Kidney glomerular epithelial cell (primary cell): ENCODE measurements at regions not wholly inside any gene's neighbourhood (a gene's known extent, or its start where the extent isn't known, plus 50 kb on each side); places are given as distances from the start of the nearest gene placed in this dataset.
"Not testable (repeated sequence)": the region's sequence is repeated elsewhere in the genome, so short reads cannot be mapped to it uniquely, and the experiment has no call there.

ENCODE experiments used
- DNase-seq: peaks from one replicate; lab custom pipeline; 2025; lab: John Stamatoyannopoulos, UW

DNA sequence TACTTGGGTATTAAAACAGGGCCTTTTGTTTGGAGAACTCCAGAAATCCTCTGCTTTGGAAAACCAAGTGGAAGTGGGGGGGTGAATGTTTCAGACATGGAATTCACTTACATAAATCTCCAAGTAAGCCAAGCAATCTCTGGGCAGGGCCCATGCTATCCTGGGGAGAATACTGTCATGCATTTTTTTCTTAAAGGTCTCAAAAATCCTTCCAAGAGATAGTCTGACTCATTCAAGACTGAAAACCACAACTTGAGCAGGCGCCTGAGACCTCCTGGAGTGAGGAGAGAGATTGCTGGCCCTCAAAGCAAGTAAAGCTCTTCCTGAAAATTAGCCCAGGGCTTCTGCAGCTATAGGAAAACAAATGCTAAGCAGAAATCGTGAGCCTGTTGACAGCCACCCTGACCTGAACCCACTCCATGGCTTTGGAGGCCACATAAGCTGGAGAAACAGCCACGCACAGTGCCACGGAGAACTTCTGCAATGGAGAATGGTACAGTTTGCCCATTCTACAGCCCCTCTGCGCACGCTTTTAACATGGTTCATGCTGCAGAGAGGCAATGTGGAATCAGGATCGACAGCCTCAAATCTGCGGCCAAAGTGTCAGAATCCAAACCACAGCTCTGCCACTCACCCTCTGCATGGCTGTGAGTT is 203.1 kb upstream of the AUTS2 start:
- DNase-seq: peak; percentile 50

DNA sequence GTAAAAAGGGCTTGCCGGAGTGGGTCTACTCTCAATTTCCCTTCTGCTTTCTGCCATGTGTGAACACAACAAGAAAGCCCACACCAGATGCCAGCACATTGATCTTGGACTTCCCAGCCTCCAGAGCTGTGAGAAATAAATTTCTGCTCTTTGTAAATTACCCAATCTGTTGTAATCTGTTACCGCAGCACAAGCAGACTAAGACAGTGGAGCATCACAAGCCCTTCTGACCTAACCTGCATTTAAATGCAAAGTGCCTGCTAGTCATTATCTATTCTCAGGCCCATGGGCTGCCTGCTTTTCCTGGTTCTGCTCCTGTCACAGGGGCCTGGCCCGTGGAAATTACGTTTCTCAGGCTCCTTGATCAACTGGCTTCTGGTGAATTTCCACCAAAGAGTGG is 199.3 kb upstream of the AUTS2 start:
- DNase-seq: no peak

DNA sequence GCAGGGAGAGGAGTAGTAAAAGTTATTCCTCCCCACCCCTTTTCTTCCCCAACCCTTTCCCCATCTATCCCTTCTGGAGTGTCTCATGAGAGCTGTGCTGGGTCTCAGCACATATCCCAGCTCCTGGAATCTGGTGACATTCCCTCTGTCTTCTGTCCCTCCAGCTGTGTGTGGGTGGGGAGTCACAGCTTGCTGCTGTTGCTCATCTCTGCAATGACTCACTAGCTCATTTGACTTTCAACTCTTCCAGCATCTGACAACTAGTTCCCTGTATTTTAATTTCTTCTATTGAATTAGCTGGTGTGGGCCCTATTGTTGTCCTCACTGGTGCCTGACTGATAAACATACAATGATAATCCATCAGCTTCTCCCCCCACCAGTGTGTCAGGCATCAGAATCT is 198.9 kb upstream of the AUTS2 start:
- DNase-seq: peak; percentile 14

DNA sequence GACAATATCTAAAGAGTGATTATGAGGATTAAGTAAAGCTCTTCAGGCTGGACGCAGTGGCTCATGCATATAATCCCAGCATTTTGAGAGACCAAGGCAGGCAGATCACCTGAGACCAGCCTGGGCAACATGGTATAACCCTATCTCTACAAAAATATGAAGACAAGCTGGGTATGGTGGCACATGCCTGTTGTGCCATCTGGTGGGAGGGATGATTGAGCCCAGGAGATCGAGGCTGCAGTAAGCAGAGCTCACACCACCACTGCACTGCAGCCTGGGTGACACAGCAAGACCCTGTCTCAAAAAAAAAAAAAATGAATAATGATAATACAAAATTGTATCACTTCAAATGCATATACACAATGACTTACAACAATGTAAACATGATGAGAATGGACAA is 195.6 kb upstream of the AUTS2 start:
- no peak for DNase-seq

DNA sequence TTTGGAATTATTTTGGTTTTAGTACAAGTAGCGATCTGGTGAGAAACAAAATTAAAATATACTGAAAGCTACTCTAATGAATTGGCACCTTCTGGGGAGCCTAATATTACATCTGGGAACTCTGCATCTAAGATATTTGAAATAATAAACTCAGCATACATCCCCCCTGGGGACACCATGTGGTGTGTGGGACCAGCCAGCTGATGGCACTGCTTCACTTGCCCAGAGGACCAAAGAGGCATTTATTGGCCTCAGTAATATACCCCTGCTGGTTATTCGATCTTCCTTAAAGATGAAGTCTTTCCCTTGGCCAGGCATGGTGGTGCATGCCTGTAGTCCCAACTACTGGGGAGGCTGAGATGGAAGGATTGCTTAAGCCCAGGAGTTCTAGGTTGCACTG is 195.1 kb upstream of the AUTS2 start:
- DNase-seq: no peak

DNA sequence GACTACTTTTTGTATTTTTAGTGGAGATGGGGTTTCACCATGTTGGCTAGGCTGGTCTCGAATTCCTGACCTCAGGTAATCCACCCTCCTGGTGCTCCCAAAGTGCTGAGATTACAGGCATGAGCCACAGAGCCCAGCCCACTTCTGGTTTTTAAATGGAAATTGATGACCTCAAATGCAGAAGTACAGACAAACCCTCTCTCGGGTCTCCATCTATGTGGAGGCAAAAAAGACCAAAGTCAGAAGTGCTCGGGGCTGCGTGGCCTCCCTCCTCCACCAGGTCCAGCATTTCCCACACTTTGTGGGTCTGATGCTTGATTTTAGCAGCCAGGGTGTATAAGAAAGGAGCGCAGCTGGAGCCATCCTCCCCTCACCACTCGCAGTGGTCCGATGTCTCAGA is 187.3 kb upstream of the AUTS2 start:
- DNase-seq: no peak

DNA sequence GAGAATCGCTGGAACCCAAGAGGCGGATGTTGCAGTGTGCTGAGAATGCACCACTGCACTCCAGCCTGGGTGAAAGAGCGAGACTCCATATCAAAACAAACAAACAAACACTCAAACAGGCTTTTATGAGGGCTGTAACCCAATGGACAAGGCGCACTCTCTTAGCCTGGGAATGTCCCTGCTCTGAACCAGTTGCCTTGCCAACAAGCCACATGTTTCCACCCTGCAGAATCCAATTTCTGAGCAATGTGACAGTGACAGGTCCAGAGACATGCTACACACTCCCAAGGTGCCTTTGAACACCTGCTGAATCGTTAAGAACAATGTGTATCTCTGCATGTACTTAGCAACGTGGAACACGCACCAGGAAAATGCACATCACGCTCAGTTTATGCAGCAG is 186.8 kb upstream of the AUTS2 start:
- DNase-seq: no peak

DNA sequence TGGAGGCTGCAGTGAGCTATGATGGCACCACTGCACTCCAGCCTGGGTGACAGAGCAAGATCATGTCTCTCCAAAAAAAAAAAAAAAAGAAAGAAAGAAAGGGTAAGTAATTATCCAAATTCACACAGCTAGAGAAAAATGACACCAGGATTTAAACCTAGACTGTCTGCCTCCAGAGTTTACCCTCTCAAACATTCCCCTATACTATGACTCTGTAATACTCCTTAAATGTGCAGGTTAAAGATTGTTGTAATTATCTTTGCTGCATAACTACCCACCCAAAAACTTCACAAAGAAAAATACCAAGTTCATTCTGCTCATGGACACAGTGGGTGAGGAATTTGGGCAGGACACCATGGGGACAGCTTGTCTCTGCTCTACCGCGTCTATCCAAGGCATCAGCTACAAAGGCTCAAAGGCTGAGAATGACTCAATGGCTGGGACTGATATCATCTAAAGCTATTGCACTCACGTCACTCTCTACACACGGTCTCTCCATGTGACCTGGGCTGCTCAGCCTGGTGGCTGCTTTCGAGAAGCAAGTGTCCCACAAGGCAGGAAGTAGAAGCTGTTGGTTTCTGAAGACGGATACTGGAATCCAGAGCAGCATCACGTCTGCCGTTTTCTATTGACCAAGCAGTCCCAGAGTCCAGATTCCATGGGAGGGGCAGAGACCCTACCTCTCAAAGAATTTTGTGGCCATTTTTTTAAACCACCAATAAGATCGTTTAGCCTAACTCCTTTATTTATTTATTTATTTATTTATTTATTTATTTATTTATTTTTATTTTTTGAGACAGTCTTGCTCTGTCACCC is 185.7 kb upstream of the AUTS2 start:
- no peak for DNase-seq

DNA sequence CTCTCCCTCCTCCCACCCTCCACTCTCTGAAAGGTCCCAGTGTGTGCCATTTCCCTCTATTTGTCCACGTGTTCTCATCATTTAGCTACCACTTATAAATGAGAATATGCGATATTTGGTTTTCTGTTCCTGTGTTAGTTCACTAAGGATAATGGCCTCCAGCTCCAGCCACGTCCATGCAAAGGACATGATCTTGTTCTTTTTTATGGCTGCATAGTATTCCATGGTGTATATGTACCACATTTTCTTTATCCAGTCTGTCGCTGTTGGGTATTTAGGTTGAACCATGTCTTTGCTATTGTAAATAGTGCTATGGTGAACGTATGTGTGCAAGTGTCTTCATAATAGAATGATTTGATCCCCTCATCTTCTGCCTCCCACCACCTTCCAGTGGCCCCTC is 183.7 kb upstream of the AUTS2 start:
- DNase-seq: no peak

DNA sequence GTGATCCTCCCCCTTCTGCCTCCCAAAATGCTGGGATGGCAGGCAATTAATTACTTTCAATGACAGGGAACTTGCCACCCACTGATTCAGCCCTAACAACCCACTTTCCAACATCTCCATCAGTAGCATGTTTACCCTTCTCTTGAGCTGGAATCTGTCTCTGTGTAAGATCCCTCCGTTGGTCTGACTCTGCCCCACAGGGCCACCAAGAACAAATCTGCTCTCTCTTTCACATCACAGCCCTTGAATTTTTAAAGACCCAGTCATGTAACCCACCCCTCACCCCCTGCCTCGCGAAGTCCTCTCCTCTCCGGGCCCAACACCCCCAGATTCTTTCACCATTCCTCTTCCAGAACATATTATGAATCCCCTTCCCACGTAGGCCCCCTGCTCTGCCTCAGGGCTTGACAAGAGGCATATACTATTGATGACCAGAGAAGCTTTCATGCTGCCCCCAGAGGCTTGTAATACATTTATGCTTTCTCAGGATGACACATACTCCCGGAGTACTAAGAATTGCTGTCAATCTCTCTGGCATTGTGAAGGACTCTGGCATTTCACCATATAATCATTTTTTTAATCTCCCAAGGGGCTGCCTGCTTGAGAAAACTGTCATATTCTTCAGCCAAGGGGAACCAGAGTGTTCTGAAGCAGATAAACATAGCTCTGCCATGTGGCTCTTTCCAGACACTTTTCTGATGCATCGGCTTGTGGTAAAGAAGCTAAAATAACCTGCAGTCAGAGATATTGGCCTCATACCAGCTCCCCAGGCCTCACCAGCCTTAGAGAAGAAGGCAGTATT is 179.2 kb upstream of the AUTS2 start:
- no peak for DNase-seq

DNA sequence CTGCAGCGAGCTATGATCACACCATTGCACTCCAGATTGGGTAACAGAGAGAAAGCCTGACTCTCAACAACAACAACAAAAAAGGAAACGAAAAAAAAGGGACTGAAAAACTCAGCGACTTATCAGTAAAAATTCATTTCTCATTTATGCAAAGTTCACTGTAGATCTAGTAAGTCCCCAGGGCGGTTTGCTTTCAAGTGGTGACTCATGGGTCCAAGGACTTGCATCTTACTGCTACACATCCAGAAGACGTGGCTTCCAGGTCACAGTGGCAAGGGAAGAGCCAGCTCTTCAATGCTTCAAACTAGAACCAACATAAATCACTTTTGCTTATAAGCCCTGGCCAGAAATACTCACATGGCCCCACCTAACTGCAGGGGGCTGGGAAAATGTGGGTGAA is 178.3 kb upstream of the AUTS2 start:
- DNase-seq: no peak

DNA sequence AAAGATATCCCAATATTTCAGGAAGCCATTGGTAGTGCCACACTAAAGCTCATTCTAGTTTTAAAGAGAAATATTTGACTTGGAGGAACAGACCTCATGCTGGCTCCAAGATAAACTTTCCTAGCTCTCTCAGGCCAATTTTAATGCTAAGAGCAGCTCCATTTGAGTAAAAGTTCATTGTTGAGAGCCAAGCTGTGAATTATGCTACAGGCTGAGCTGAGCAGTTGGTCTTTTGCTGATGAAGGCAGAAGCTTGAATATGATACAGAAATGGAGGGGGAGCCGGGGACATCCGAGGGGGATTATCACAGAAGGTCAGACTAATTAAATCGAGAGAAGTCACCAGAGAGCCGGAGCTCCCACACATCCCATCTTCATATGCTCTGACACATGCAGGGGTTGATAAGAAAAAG is 175.7 kb upstream of the AUTS2 start:
- no peak for DNase-seq

DNA sequence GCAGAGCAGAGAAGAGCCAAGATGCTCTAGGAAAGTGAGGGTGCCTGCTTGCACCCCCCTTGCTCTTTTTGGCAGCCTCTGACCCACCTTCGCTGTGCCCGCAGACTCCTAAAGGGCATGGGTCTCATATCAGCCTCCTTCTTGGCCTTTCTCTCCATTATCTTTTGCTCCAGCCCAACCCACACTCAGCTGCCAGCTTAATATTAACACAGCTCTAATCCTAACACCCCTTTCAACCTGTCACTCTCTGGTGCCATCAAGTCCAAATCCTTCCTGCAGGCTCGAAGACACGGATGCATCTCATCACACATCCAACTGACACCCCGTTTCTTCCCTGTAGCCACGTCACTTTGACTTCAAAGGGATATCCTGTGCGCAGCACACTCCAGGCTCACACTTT is 171.6 kb upstream of the AUTS2 start:
- DNase-seq: no peak

DNA sequence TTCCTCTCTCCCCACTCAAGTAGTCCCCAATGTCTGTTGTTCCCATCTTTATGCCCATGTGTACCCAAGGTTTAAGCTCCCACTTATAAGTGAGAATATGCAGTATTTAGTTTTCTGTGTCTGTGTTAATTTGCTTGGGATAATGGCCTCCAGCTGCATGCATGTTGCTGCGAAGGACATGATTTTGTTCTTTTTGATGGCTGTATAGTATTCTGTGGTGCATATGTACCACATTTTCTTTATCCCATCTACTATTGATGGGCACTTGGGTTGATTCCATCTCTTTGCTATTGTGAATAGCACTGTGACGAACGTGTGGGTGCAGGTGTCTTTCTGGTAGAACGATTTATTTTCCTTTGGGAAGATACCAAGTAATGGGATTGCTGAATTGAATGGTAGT is 170.2 kb upstream of the AUTS2 start:
- no peak for DNase-seq

DNA sequence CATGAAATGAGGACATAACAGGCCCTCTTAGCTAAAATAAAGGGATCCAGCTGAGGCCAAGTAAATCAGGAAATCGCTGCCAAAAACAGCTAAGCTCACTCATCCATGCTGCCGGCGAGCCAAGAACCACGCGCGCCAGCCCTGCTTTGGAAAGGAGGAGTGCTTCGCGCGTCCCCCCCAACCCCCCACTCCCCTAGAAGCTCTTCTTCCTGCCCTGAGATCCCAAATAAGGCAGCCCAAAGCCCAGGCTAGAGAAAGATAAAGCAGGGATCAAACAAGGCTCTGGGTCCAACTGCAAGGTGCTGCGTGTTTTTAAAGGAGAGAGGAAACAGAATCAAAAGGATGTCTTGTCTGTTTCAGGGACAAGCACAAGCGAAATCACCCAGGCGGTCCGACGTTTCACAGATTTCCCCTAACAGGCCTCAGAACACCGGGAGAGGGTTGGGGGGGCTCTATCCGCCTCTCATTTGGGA is 168.3 kb upstream of the AUTS2 start:
- no peak for DNase-seq

DNA sequence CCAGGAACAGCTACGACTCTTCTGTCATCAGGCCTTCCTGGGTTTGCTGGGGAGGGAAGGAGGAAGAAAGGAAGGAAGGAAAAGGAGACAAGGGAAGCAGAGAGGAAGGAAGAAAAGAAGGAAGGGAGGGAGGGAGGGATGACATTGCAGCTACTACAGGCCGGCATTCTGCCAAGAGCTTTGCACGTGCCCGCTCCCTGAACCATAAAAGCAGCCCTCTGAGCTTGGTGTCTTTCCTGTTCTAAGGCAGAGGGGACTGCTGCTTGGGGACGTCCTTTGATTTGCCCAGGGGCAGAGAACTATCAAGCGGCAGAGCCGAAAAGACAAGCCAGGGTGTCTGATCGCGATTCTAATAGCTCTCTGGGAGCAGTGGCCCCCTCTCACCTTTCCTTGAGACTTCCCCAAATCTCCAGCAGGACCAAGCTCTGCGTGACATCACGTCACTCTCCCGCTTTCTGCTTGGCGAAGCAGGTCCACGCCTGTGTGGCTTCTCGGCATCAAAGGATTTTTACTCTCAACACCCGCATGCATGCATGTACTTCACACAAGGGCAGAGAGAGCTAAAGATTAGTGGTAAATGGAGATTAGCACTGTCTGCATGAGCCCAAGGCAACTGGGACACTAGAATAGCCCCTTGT is 167.8 kb upstream of the AUTS2 start:
- DNase-seq: no peak

DNA sequence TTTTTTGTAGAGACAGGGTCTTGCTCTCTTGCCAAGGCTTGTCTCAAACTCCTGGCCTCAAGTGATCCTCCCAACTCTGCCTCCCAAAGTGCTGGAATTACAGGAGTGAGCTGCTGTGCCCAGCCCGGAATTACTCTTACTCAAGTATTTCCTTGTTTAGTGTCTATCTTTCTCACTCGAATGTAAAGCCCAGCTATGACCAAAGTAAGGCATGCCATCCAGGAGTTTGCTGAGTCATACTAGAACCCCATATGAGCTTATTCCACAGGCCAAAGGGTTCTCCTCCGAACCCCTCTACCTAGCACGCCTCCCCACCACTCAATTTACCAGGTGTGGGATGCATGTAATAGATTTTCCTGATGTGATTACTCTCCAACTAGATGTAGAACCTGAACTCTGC is 166.6 kb upstream of the AUTS2 start:
- no peak for DNase-seq

DNA sequence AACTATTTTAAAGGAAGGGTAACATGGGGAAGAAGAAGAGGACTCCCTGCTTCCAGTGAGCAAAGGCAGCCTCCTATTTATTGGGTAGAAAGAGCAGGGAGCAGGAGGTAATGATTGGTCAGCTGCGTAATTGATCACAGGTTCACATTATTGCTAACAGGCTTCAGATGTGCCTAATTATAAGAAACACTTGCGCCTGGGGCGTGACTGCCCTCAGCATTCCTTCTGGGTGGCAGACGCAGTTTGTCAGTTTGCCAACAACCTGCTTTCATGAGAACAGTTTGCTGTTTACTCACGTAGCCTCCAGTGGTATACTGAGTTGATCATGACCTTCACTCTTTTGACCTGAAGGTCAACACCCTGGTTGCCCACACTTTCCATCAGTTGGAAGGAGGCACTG is 166.0 kb upstream of the AUTS2 start:
- not testable (repeated sequence) for DNase-seq

DNA sequence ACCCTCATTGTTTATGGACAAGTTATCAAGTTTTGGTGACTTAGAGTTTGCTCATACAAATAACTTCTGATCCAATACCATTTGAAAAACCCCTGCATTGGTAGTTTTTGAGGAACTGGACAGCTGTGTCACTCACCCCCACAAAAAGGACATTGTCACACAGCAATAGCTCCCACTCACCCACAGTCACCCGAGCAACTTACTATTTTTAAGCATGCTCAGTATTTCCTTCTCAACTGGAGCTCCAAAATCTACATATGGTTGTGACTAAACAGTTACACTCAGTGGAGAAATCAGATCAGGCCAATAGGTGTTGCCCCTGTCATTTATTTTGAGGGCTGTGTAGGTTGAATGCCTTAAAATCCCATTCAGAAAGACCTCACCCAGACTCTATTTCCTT is 165.2 kb upstream of the AUTS2 start:
- no peak for DNase-seq

DNA sequence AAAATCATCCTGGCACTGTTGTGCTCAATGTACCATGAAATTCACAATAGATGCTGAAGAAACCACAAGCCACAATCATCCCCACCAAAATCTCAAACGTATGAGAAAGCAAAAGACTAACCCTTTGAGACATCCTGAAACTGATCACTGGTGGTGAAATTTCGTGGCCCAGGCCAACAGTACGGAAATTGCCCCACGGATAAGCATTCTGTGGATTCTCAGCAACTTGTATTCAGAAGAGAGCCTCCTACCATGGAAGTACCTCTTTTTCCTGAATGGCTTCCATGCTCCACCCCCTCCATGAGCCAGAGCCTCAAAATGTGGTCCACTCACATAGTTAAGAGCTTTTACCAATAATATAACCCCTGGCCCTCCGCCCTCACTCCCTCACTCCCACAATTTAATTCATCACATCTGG is 163.9 kb upstream of the AUTS2 start:
- no peak for DNase-seq

DNA sequence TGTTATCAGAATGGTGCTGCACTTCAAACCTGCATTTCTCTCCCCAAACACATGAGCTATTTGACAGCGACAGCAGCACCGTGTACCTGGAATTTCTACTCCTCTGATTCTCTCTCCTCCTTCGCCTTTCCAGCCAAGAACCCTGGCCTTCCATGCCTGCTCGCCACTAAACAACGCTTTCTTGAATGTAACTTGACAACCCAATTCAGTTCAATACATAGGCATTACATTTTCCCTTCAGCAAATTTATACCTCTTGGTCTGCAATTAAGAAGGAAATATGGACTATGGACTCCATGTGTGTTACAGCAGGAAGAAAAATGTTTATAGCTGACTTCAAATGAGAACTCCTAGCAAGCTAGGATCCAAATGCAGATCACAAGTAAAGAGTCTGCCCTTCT is 162.6 kb upstream of the AUTS2 start:
- DNase-seq: no peak

DNA sequence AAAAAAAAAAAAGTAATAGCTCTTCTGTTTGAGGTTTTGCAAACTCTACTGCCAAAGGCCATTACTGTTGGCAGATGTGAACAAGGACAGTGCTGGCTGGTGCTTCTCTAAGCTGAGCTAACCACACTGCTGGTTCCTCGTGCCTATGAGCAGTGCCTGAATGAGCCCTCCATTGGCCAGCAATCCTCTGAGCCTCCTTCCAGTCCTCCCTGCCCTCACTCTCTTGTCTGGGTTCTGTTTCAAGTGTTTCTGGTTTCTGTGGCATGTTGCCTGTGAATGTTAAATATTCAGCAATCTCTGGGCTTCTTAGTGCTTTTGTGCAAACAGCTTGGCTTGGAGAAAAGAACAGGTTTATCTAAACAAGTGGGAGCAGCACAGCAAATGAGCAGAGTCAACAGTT is 161.3 kb upstream of the AUTS2 start:
- no peak for DNase-seq
